H1 (cell line): ENCODE measurements at regions not wholly inside any gene's neighbourhood (a gene's known extent, or its start where the extent isn't known, plus 50 kb on each side); places are given as distances from the start of the nearest gene placed in this dataset.
A peak's percentile ranks its signal among the peaks of the same experiment; 100 is the strongest.

Experiments
- CTCF ChIA-PET: fragments of 300-600 bp; sonication (Branson Sonifier 250); formaldehyde crosslinking; loops from one replicate; lab custom pipeline; 2021; ENCODE audit not compliant: partially characterized antibody; lab: Charles Lee
- POLR2A ChIA-PET: fragments of 300-600 bp; sonication (Branson Sonifier 250); formaldehyde crosslinking; loops from one replicate; lab custom pipeline; 2021; ENCODE audit warnings: inconsistent platforms; ENCODE audit not compliant: partially characterized antibody; lab: Charles Lee
- DNase-seq, 2 experiments: peaks; one replicate each; pipeline versions ENCODE4 v3.0.0 to v3.0.0-alpha.2; 2010 to 2022; ENCODE audit warnings: low spot score in 2 of 2, low read depth in 1 of 2, mixed read lengths in 1 of 2
- FAIRE-seq: peaks from 2 replicates; lab custom pipeline; 2011; peaks lifted over from hg19 to GRCh38; lab: Jason Lieb, UNC
- H2AFZ ChIP-seq: 2 replicates; pipeline ENCODE4 v1.8.1; 2012; ENCODE audit warnings: low read length, inconsistent platforms
- H2AK5ac ChIP-seq: 2 replicates; pipeline ENCODE4 v1.6.1; 2013; ENCODE audit warnings: low read depth, low read length
- H2BK120ac ChIP-seq: replicated peaks from 2 replicates; pipeline ENCODE3; 2013; ENCODE audit warnings: low read depth, low read length, inconsistent platforms
- H2BK12ac ChIP-seq: 2 replicates; pipeline ENCODE4 v1.6.1; 2013; ENCODE audit warnings: low read depth, low read length
- H2BK15ac ChIP-seq: 2 replicates; pipeline ENCODE4 v1.6.1; 2013; ENCODE audit warnings: low read length
- H2BK20ac ChIP-seq: 2 replicates; pipeline ENCODE4 v1.6.1; 2013; ENCODE audit warnings: low read length
- H2BK5ac ChIP-seq: 2 replicates; pipeline ENCODE4 v1.6.1; 2013; ENCODE audit warnings: low read depth, low read length
- H3K14ac ChIP-seq: 2 replicates; pipeline ENCODE4 v1.6.1; 2013; ENCODE audit warnings: inconsistent platforms; ENCODE audit not compliant: insufficient read length
- H3K18ac ChIP-seq: 2 replicates; pipeline ENCODE4 v1.6.1; 2013; ENCODE audit warnings: low read length; ENCODE audit errors: extremely low read depth
- H3K23ac ChIP-seq: 2 replicates; pipeline ENCODE4 v1.6.1; 2013; ENCODE audit warnings: inconsistent platforms; ENCODE audit not compliant: insufficient read length
- H3K23me2 ChIP-seq: 2 replicates; pipeline ENCODE4 v1.6.1; 2013; ENCODE audit warnings: low read depth, low read length
- H3K27ac ChIP-seq: 2 replicates; pipeline ENCODE4 v1.6.1; 2011; ENCODE audit warnings: low read depth, low read length, inconsistent platforms
- H3K27me3 ChIP-seq, 4 experiments: replicated peaks in 1 of 4; 1 replicate in 1 of 4; 2 replicates in 3 of 4; pipeline versions ENCODE4 v1.6.1 to v1.8.1; 2011 to 2013; ENCODE audit warnings: low read length in 3 of 4, mild to moderate bottlenecking in 3 of 4, inconsistent platforms in 2 of 4, mixed read lengths in 2 of 4, moderate library complexity in 1 of 4; ENCODE audit not compliant: control insufficient read depth in 3 of 4, insufficient read depth in 3 of 4; ENCODE audit errors: extremely low read depth in 1 of 4
- H3K36me3 ChIP-seq, 4 experiments: 2 replicates each; pipeline versions ENCODE4 v1.6.1 to v1.8.1; 2011 to 2013; ENCODE audit warnings: mild to moderate bottlenecking in 4 of 4, low read length in 3 of 4, moderate library complexity in 2 of 4, control low read depth in 1 of 4, inconsistent platforms in 1 of 4; ENCODE audit not compliant: insufficient read depth in 4 of 4, control insufficient read depth in 2 of 4
- H3K4ac ChIP-seq: replicated peaks from 2 replicates; pipeline ENCODE3; 2013; ENCODE audit warnings: low read length, low read depth, mixed read lengths, inconsistent platforms; ENCODE audit not compliant: insufficient read length
- H3K4me1 ChIP-seq, 4 experiments: replicated peaks in 1 of 4; 1 replicate in 1 of 4; 2 replicates in 3 of 4; pipeline versions ENCODE4 v1.6.1 to v1.8.1; 2011 to 2013; ENCODE audit warnings: low read length in 3 of 4, inconsistent platforms in 2 of 4, mixed read lengths in 1 of 4; ENCODE audit not compliant: insufficient read depth in 4 of 4, control insufficient read depth in 3 of 4
- H3K4me2 ChIP-seq, 2 experiments: 2 replicates each; pipeline versions ENCODE4 v1.6.1 to v1.8.1; 2011 to 2013; ENCODE audit warnings: low read depth in 2 of 2, low read length in 2 of 2, control low read depth in 1 of 2, inconsistent platforms in 1 of 2, mild to moderate bottlenecking in 1 of 2; ENCODE audit not compliant: insufficient read depth in 1 of 2
- H3K4me3 ChIP-seq, 4 experiments: fragments of 200-600, 300-600 bp in 1 of 4; sonication (generic), shearing (Covaris generic), sonication (Bioruptor Twin) in 1 of 4; 2 replicates each; pipeline versions ENCODE4 v1.5.1 to v1.8.1; 2011 to 2016; ENCODE audit warnings: low read length in 4 of 4, low read depth in 3 of 4, control low read depth in 2 of 4, inconsistent platforms in 2 of 4, mild to moderate bottlenecking in 2 of 4, mixed read lengths in 1 of 4, moderate library complexity in 1 of 4; ENCODE audit not compliant: insufficient read depth in 2 of 4; ENCODE audit errors: extremely low read depth in 1 of 4
- H3K56ac ChIP-seq: replicated peaks from 2 replicates; pipeline ENCODE3; 2013; ENCODE audit warnings: low read depth, mild to moderate bottlenecking, mixed read lengths, low read length, inconsistent platforms; ENCODE audit not compliant: insufficient read length
- H3K79me1 ChIP-seq: 2 replicates; pipeline ENCODE4 v1.6.1; 2013; ENCODE audit warnings: low read depth, low read length, control low read depth
- H3K79me2 ChIP-seq, 2 experiments: 2 replicates each; pipeline versions ENCODE4 v1.6.1 to v1.8.1; 2012 to 2013; ENCODE audit warnings: low read length in 2 of 2, mild to moderate bottlenecking in 2 of 2, inconsistent platforms in 1 of 2; ENCODE audit not compliant: insufficient read depth in 2 of 2, control insufficient read depth in 1 of 2
- H3K9ac ChIP-seq, 4 experiments: replicated peaks in 1 of 4; 1 replicate in 1 of 4; 2 replicates in 3 of 4; pipeline versions ENCODE4 v1.6.1 to v1.8.1; 2011 to 2013; ENCODE audit warnings: low read depth in 3 of 4, low read length in 3 of 4, control low read depth in 2 of 4, mild to moderate bottlenecking in 2 of 4, moderate library complexity in 2 of 4, inconsistent platforms in 1 of 4; ENCODE audit errors: extremely low read depth in 1 of 4
- H3K9me3 ChIP-seq, 2 experiments: 2 replicates each; pipeline versions ENCODE4 v1.6.1 to v1.8.1; 2012 to 2013; ENCODE audit warnings: mild to moderate bottlenecking in 2 of 2, moderate library complexity in 2 of 2, control low read depth in 1 of 2, inconsistent platforms in 1 of 2, low read depth in 1 of 2, low read length in 1 of 2, mixed read lengths in 1 of 2; ENCODE audit not compliant: insufficient read depth in 2 of 2
- H4K20me1 ChIP-seq, 2 experiments: replicated peaks in 1 of 2; 2 replicates each; pipeline versions ENCODE3 to v1.8.1; 2011 to 2013; ENCODE audit warnings: inconsistent platforms in 2 of 2, low read length in 2 of 2, mild to moderate bottlenecking in 1 of 2; ENCODE audit not compliant: insufficient read depth in 2 of 2, control insufficient read depth in 1 of 2
- H4K5ac ChIP-seq: 2 replicates; pipeline ENCODE4 v1.6.1; 2013; ENCODE audit warnings: low read length, low read depth, mixed read lengths, inconsistent platforms; ENCODE audit not compliant: insufficient read length
- H4K8ac ChIP-seq: 2 replicates; pipeline ENCODE4 v1.8.0; 2013; ENCODE audit warnings: mild to moderate bottlenecking, moderate library complexity, low read length, inconsistent platforms; ENCODE audit not compliant: insufficient read depth; ENCODE audit errors: extremely low read depth
- H4K91ac ChIP-seq: replicated peaks from 2 replicates; pipeline ENCODE3; 2013; ENCODE audit warnings: low read length, mixed read lengths, inconsistent platforms; ENCODE audit not compliant: insufficient read length
- E2F6 ChIP-seq: IDR thresholded peaks from 2 replicates; pipeline ENCODE4 v1.6.1; 2012; ENCODE audit warnings: inconsistent platforms
- GTF2F1 ChIP-seq: IDR thresholded peaks from 2 replicates; pipeline ENCODE4 v1.6.1; 2012; ENCODE audit warnings: low read depth, low read length, improper control_type of control experiment, borderline replicate concordance
- KDM1A ChIP-seq: fragments of 200-600, 300-600 bp; sonication (generic); IDR thresholded peaks from 2 replicates; pipeline ENCODE4 v1.7.1; 2016; ENCODE audit warnings: mild to moderate bottlenecking, low read length, borderline replicate concordance
- POLR2A ChIP-seq, 2 experiments: IDR thresholded peaks; 1 replicate in 1 of 2; 2 replicates in 1 of 2; pipeline ENCODE4 v1.6.1; 2011; ENCODE audit warnings: low read depth in 2 of 2, low read length in 2 of 2, mild to moderate bottlenecking in 2 of 2; ENCODE audit errors: control extremely low read depth in 1 of 2
- POU5F1 ChIP-seq: IDR thresholded peaks from 2 replicates; pipeline ENCODE4 v1.6.1; 2011; ENCODE audit warnings: low read depth, mild to moderate bottlenecking, low read length, moderate library complexity
- RAD21 ChIP-seq, 2 experiments: IDR thresholded peaks in 1 of 2; conservative IDR thresholded peaks in 1 of 2; 2 replicates each; pipeline ENCODE4 v1.6.1; 2011; ENCODE audit warnings: low read depth in 2 of 2, low read length in 2 of 2, improper control_type of control experiment in 1 of 2, inconsistent platforms in 1 of 2, mild to moderate bottlenecking in 1 of 2, moderate library complexity in 1 of 2
- RBBP5 ChIP-seq: IDR thresholded peaks from 2 replicates; pipeline ENCODE4 v1.7.1; 2012; ENCODE audit warnings: low read depth, mild to moderate bottlenecking, inconsistent platforms, low read length, moderate library complexity, borderline replicate concordance
- SIRT6 ChIP-seq: IDR thresholded peaks from one replicate; pipeline ENCODE4 v1.7.1; 2012; ENCODE audit warnings: low read length, inconsistent platforms
- SP2 ChIP-seq: IDR thresholded peaks from 2 replicates; pipeline ENCODE4 v1.6.1; 2012; ENCODE audit warnings: mild to moderate bottlenecking, low read length, inconsistent platforms
- TAF1 ChIP-seq: IDR thresholded peaks from 2 replicates; pipeline ENCODE4 v1.6.1; 2011; ENCODE audit warnings: mild to moderate bottlenecking, low read depth, low read length
- TEAD4 ChIP-seq: IDR thresholded peaks from 2 replicates; pipeline ENCODE4 v1.6.1; 2012; ENCODE audit warnings: low read depth, low read length, inconsistent platforms, mixed read lengths
- USF2 ChIP-seq: IDR thresholded peaks from 2 replicates; pipeline ENCODE4 v1.6.1; 2011; ENCODE audit warnings: low read length, improper control_type of control experiment
- ZNF274 ChIP-seq: IDR thresholded peaks from 2 replicates; pipeline ENCODE4 v1.7.0; 2012; ENCODE audit warnings: low read length, borderline replicate concordance; ENCODE audit errors: extremely low read depth
- WGBS, 2 experiments: shearing (Covaris generic) in 1 of 2; methylation state at CpG; one replicate each; pipeline versions ENCODE4 v1.1.6 to v1.1.7; 2013 to 2015; ENCODE audit warnings: low lambda C conversion rate in 2 of 2, mixed read lengths in 2 of 2, inconsistent platforms in 1 of 2, low coverage in 1 of 2, missing lambda C conversion rate in 1 of 2; ENCODE audit not compliant: insufficient replicate concordance in 2 of 2, insufficient coverage in 1 of 2, insufficient read length in 1 of 2; ENCODE audit errors: extremely low coverage in 1 of 2, missing lambda C conversion rate in 1 of 2; 5-methylcytosine and 5-hydroxymethylcytosine counted together

GRCh38 chr12:92059960-92060359 lies 85.7 kb downstream of the BTG1 start:
- CTCF ChIA-PET = interaction anchor here (1.0 kb wide), 1 partner anchor 10 kb away, joined by 3 read pairs; no protein-coding TSS in a partner anchor

More at GRCh38 chr12:92059960-92060359, 85.7 kb downstream of the BTG1 start:
- H3K4me1 ChIP-seq = no peaks in the 10 kb centered on the region
- H4K91ac ChIP-seq = no peak overlapping the region
- no peak overlapping the region for H3K4ac ChIP-seq
- H3K36me3 ChIP-seq = no peaks in the 10 kb centered on the region
- H3K23ac ChIP-seq = peak overlapping the region; percentile 52
- no peaks in the 10 kb centered on the region for H3K23me2 ChIP-seq
- no peak for TF ChIP-seq SIRT6
- TF ChIP-seq GTF2F1 = no peak
- no peak for TF ChIP-seq ZNF274
- no peak for TF ChIP-seq POU5F1
- TF ChIP-seq KDM1A = no peak
- TF ChIP-seq RAD21 (IDR thresholded peaks at IDR 0.05 in 1 of 2, conservative IDR thresholded peaks at IDR 0.05 in 1 of 2; ENCODE audit: low read depth in 2 of 2, low read length in 2 of 2) = no peak
- TF ChIP-seq E2F6 = no peak
- no peak for TF ChIP-seq RBBP5
- no peak for TF ChIP-seq TAF1
- TF ChIP-seq POLR2A (IDR thresholded peaks at IDR 0.05; ENCODE audit: control extremely low read depth in 1 of 2, low read depth in 2 of 2, low read length in 2 of 2) = no peak
- TF ChIP-seq USF2 = no peak
- TF ChIP-seq SP2 = no peak
- TF ChIP-seq TEAD4 = no peak
- 96% methylated on average over 2 of the region's 2 CpGs; no CpG with 5 or more reads in 1 of the 2 experiments for WGBS, 2 experiments
- H3K79me2 ChIP-seq = no peaks in the 10 kb centered on the region
- no peak overlapping the region for H2BK120ac ChIP-seq
- no peak overlapping the region for H2BK12ac ChIP-seq
- H3K4me2 ChIP-seq = no peak overlapping the region
- no peak overlapping the region for H3K9ac ChIP-seq
- no peak overlapping the region for H2AK5ac ChIP-seq
- H3K79me1 ChIP-seq = no peaks in the 10 kb centered on the region
- no peak overlapping the region for H4K5ac ChIP-seq
- H4K20me1 ChIP-seq = no peaks in the 10 kb centered on the region
- no peak overlapping the region for H2BK15ac ChIP-seq
- no peak overlapping the region for H2BK20ac ChIP-seq
- no peak for DNase-seq
- H3K18ac ChIP-seq = no peak overlapping the region
- no peak overlapping the region for H2AFZ ChIP-seq
- H3K27ac ChIP-seq = no peak overlapping the region
- no peaks in the 10 kb centered on the region for H3K9me3 ChIP-seq
- H3K14ac ChIP-seq = no peak overlapping the region
- H2BK5ac ChIP-seq = no peak overlapping the region
- POLR2A ChIA-PET = interaction anchor here (1.4 kb wide), 1 partner anchor 85 kb away, joined by 4 read pairs; no protein-coding TSS in a partner anchor
- no peak for FAIRE-seq
- H4K8ac ChIP-seq = no peak overlapping the region
- H3K4me3 ChIP-seq = no peak overlapping the region
- no peak overlapping the region for H3K56ac ChIP-seq
- H3K27me3 ChIP-seq = no peaks in the 10 kb centered on the region
